ENCODE measurements at regions not wholly inside any gene's neighbourhood (a gene's known extent, or its start where the extent isn't known, plus 50 kb on each side); places are given as distances from the start of the nearest gene placed in this dataset.

DNA sequence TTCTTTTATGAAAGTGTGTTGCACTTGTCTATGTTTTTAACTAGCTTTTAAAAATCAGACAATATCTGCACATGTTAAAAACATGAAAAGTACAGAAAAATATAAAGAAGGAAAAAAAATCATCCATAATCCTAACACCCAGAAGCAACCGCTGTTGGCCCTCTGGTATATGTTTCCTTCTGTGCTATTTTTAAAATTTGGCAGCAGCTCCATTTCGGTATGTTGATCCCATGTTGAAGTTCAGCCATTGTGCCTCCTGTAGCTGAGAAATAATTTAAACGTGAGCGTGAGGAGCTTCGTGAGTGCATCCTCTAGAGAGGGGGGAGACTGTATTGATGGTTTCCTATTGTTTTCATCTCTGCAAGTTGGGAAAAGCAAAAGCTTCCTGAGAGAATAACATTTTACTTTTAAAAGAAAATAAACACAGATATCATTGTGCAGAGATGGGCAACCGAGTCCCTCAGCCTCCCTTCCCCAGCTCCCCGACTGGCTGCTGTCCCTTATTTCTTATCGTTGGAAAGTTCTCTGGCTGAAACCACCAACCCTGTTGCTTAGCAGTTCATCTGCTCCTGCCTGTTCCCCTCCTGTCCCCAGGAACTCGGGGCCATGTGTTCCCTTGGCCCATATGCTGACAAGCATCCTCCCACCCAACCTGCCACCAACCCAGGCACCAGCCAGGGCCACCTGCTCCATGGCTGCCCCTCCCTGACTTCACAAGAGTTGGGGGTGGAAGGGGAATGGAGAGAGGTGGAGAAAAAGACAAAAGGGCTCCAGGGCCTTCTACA lies 499.1 kb upstream of the PODXL start:
- Histone ChIP-seq H3K36me3 (ENCODE audit: control insufficient read depth in 3 of 3, insufficient read depth in 3 of 3, low read length in 3 of 3) (no peaks in the 10 kb centered on the region), H3K4me3 (ENCODE audit: low read length in 3 of 3) (no peak overlapping the region), H3K9ac (ENCODE audit: low read depth in 1 of 3, low read length in 3 of 3) (peak overlapping the region in 1 of 3 donors; percentile 18), H3K27me3 (ENCODE audit: control insufficient read depth in 3 of 3, insufficient read depth in 3 of 3, low read length in 3 of 3) (no peaks in the 10 kb centered on the region), H3K27ac (ENCODE audit: low read depth, low read length) (peak overlapping the region; percentile 54), H3K9me3 (ENCODE audit: control insufficient read depth in 3 of 3, low read length in 3 of 3) (no peaks in the 10 kb centered on the region), H3K4me1 (ENCODE audit: control insufficient read depth in 3 of 3, insufficient read depth in 3 of 3, low read length in 3 of 3) (peaks cover 25 to 36% (median 32%) of the 10 kb centered on the region in 3 donors)

DNA sequence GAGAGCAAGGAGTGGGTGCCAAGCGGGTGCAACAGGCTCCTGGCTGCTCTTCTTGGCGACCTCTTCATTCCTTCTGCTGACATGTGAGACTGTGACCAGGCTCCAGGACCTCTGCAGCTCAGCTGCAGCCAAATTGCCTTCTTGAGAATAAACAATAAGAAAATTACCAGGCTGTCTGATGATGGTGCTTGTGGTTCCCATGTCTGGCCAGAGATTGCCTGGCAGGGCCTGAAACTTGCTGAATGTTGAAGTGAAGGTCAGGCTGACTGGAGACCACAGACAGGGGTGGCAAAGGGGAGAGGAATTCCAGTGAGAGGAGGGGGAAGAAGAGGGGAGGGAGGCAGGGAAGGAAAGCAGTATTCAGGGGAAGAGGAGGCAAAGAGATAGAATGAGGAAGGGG lies 497.4 kb upstream of the PODXL start:
- H3K27me3 ChIP-seq (ENCODE audit: control insufficient read depth in 3 of 3, insufficient read depth in 3 of 3, low read length in 3 of 3) = no peaks in the 10 kb centered on the region
- no peak overlapping the region for H3K4me3 ChIP-seq (ENCODE audit: low read length in 3 of 3)
- no peak overlapping the region for H3K27ac ChIP-seq (ENCODE audit: low read depth, low read length)
- peaks cover 25 to 36% (median 32%) of the 10 kb centered on the region in 3 donors for H3K4me1 ChIP-seq (ENCODE audit: control insufficient read depth in 3 of 3, insufficient read depth in 3 of 3, low read length in 3 of 3)
- H3K9ac ChIP-seq (ENCODE audit: low read depth in 1 of 3, low read length in 3 of 3) = no peak overlapping the region
- no peaks in the 10 kb centered on the region for H3K36me3 ChIP-seq (ENCODE audit: control insufficient read depth in 3 of 3, insufficient read depth in 3 of 3, low read length in 3 of 3)
- no peaks in the 10 kb centered on the region for H3K9me3 ChIP-seq (ENCODE audit: control insufficient read depth in 3 of 3, low read length in 3 of 3)

DNA sequence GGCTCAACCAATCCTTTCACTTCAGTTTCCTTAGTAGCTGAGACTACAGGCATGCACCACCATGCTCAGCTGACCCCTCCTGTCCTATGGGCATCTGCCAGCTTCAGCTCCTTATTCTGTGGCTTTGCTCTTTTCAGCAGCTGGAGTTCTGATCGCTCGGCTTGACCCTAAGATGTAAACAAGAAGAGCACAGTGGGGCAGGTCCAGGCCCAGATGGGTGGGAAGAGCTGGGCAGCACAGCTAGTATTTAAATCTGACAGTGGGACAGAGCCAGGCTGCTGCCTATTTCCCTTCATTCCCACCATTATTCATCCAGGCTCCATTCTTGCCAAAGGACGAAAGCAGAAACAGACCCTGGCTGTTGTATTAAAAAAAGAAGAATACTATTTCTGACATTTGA lies 494.9 kb upstream of the PODXL start:
- H3K9ac ChIP-seq (ENCODE audit: low read depth in 1 of 3, low read length in 3 of 3) = no peak overlapping the region
- no peak overlapping the region for H3K4me3 ChIP-seq (ENCODE audit: low read length in 3 of 3)
- H3K9me3 ChIP-seq (ENCODE audit: control insufficient read depth in 3 of 3, low read length in 3 of 3) = no peaks in the 10 kb centered on the region
- H3K27me3 ChIP-seq (ENCODE audit: control insufficient read depth in 3 of 3, insufficient read depth in 3 of 3, low read length in 3 of 3) = no peaks in the 10 kb centered on the region
- no peaks in the 10 kb centered on the region for H3K36me3 ChIP-seq (ENCODE audit: control insufficient read depth in 3 of 3, insufficient read depth in 3 of 3, low read length in 3 of 3)
- no peak overlapping the region for H3K27ac ChIP-seq (ENCODE audit: low read depth, low read length)
- H3K4me1 ChIP-seq (ENCODE audit: control insufficient read depth in 3 of 3, insufficient read depth in 3 of 3, low read length in 3 of 3) = peaks cover 25 to 28% (median 27%) of the 10 kb centered on the region in 3 donors

DNA sequence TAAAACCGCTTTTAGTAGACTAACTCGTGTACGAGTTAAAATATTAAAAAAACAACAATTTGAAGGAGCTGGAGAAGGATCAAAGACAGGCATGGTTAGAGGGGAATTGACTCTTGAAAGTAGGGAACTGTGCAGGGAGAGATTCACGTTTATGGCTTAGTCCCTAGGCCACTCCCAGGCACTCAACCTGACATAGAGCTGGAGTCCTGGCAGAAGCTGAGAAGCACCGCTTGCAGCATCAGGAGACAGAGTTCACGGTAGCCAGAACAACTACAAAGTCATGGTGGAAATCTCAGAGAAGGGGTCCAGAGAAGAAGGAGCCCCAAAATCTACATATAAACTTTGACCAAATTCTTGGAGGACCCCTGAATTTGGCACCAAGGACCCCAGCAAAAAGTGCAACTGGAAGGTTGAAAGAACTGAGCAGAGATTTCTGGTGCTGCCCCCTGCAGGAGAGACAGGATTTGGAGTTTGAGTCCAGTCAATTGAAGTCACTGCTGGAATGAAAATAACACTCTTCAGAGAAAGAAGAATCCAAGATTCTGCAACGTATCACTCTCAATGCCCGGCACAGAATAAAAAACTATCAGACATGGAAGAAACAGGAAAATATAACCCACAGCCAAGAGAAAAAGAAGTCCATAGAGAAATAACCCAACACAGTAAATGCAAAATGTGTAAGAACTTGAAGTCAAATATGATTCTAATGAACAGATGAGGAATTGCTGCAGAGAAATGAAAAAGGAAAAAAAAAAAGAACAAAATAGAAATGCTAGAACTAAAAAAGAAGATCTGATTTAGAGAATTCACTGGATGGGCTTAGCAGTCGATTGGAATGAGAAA lies 493.3 kb upstream of the PODXL start:
- Histone ChIP-seq H3K27me3 (ENCODE audit: control insufficient read depth in 3 of 3, insufficient read depth in 3 of 3, low read length in 3 of 3) (no peaks in the 10 kb centered on the region), H3K9ac (ENCODE audit: low read depth in 1 of 3, low read length in 3 of 3) (no peak overlapping the region), H3K4me1 (ENCODE audit: control insufficient read depth in 3 of 3, insufficient read depth in 3 of 3, low read length in 3 of 3) (peaks cover 12 to 13% (median 13%) of the 10 kb centered on the region in 3 donors), H3K27ac (ENCODE audit: low read depth, low read length) (no peak overlapping the region), H3K4me3 (ENCODE audit: low read length in 3 of 3) (no peak overlapping the region), H3K36me3 (ENCODE audit: control insufficient read depth in 3 of 3, insufficient read depth in 3 of 3, low read length in 3 of 3) (no peaks in the 10 kb centered on the region), H3K9me3 (ENCODE audit: control insufficient read depth in 3 of 3, low read length in 3 of 3) (no peaks in the 10 kb centered on the region)

DNA sequence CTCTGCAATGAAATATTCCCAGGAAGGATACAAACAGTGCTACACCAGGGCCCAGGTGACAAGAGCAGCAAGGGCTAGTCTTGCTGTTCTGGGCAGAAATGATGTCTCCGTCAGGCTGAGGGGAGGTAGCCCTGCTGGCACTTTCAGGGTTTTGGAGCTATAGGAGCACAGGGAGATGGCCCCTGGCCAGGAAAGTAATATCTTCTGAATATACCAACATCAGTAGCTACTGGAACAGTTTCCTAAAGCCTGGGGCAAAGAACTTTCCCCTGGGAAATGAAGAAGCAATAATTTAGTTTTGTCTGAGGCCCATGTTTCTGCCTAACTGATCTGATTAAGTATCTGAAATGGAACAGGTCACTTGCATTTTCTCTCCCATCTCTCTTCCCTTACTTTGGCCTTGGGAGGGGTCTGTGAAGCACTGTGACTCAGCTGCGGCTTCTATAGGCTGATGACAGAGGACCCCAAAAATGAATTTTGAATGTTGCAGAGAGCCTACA lies 489.1 kb upstream of the PODXL start:
- Histone ChIP-seq H3K9me3 (ENCODE audit: control insufficient read depth in 3 of 3, low read length in 3 of 3) (no peaks in the 10 kb centered on the region), H3K4me1 (ENCODE audit: control insufficient read depth in 3 of 3, insufficient read depth in 3 of 3, low read length in 3 of 3) (no peaks in the 10 kb centered on the region), H3K9ac (ENCODE audit: low read depth in 1 of 3, low read length in 3 of 3) (no peak overlapping the region), H3K4me3 (ENCODE audit: low read length in 3 of 3) (no peak overlapping the region), H3K36me3 (ENCODE audit: control insufficient read depth in 3 of 3, insufficient read depth in 3 of 3, low read length in 3 of 3) (no peaks in the 10 kb centered on the region), H3K27ac (ENCODE audit: low read depth, low read length) (no peak overlapping the region), H3K27me3 (ENCODE audit: control insufficient read depth in 3 of 3, insufficient read depth in 3 of 3, low read length in 3 of 3) (no peaks in the 10 kb centered on the region)

DNA sequence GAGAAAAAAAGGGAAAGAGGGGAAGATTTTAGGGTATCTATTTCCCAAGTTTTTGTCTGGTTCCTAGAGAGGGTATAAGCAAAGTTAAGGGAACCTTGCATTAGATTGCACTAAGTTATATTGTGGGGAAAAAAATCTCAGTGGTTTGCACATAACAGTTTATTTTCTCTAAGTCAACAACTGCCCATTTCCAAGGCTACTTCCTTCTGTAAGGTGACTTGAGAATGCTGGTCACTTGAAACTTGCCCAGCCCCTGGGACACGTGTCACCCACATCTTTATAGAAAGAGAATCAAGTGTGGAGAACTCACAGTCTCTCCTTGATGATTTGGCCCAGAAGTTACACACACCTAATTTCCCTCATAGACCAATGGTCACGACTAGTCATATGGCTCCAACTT lies 488.6 kb upstream of the PODXL start:
- Histone ChIP-seq H3K27me3 (ENCODE audit: control insufficient read depth in 3 of 3, insufficient read depth in 3 of 3, low read length in 3 of 3) (no peaks in the 10 kb centered on the region), H3K27ac (ENCODE audit: low read depth, low read length) (no peak overlapping the region), H3K36me3 (ENCODE audit: control insufficient read depth in 3 of 3, insufficient read depth in 3 of 3, low read length in 3 of 3) (no peaks in the 10 kb centered on the region), H3K9me3 (ENCODE audit: control insufficient read depth in 3 of 3, low read length in 3 of 3) (no peaks in the 10 kb centered on the region), H3K4me3 (ENCODE audit: low read length in 3 of 3) (no peak overlapping the region), H3K9ac (ENCODE audit: low read depth in 1 of 3, low read length in 3 of 3) (no peak overlapping the region), H3K4me1 (ENCODE audit: control insufficient read depth in 3 of 3, insufficient read depth in 3 of 3, low read length in 3 of 3) (no peaks in the 10 kb centered on the region)

DNA sequence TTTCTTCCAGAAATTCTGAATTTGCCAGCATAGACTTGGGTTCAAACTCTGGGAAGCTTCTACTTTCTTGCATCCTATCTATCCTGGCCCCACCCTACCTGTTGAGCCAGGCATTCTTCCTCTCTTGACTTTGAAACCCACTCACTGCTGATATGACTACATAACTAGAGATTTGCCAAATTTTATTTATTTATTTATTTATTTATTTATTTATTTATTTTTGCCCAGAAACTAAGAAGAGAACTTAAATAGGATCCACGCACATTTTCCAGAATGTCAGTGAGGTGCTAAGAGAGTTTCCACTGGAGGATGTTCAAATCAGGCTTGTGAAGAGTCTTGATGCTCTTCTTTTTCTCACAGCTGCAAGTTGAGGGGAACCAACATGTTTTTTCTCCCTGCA lies 487.8 kb upstream of the PODXL start:
- no peaks in the 10 kb centered on the region for H3K9me3 ChIP-seq (ENCODE audit: control insufficient read depth in 3 of 3, low read length in 3 of 3)
- no peak overlapping the region for H3K9ac ChIP-seq (ENCODE audit: low read depth in 1 of 3, low read length in 3 of 3)
- no peaks in the 10 kb centered on the region for H3K36me3 ChIP-seq (ENCODE audit: control insufficient read depth in 3 of 3, insufficient read depth in 3 of 3, low read length in 3 of 3)
- no peak overlapping the region for H3K27ac ChIP-seq (ENCODE audit: low read depth, low read length)
- H3K4me3 ChIP-seq (ENCODE audit: low read length in 3 of 3) = no peak overlapping the region
- H3K27me3 ChIP-seq (ENCODE audit: control insufficient read depth in 3 of 3, insufficient read depth in 3 of 3, low read length in 3 of 3) = no peaks in the 10 kb centered on the region
- no peaks in the 10 kb centered on the region for H3K4me1 ChIP-seq (ENCODE audit: control insufficient read depth in 3 of 3, insufficient read depth in 3 of 3, low read length in 3 of 3)

DNA sequence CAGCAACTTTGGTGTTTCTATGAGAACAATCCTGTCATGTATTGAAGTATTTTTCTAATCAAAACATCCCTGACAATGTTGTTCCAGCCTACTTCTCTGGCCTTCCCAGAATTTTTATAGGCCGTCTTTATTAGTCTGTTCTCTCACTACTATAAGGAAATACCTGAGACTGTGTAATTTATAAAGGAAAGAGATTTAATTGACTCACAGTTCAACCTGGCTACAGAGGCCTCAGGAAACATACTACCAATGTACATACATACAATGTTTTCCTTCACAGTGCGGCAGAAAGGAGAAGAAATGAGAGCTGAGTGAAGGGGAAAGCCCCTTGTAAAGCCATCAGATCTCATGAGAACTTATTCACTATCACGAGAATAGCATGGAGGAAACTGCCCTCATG lies 484.7 kb upstream of the PODXL start:
- no peaks in the 10 kb centered on the region for H3K9me3 ChIP-seq (ENCODE audit: control insufficient read depth in 3 of 3, low read length in 3 of 3)
- no peak overlapping the region for H3K4me3 ChIP-seq (ENCODE audit: low read length in 3 of 3)
- H3K27ac ChIP-seq (ENCODE audit: low read depth, low read length) = no peak overlapping the region
- H3K4me1 ChIP-seq (ENCODE audit: control insufficient read depth in 3 of 3, insufficient read depth in 3 of 3, low read length in 3 of 3) = peaks cover 0 to 7% (median 5%) of the 10 kb centered on the region in 3 donors
- H3K36me3 ChIP-seq (ENCODE audit: control insufficient read depth in 3 of 3, insufficient read depth in 3 of 3, low read length in 3 of 3) = no peaks in the 10 kb centered on the region
- H3K27me3 ChIP-seq (ENCODE audit: control insufficient read depth in 3 of 3, insufficient read depth in 3 of 3, low read length in 3 of 3) = no peaks in the 10 kb centered on the region
- H3K9ac ChIP-seq (ENCODE audit: low read depth in 1 of 3, low read length in 3 of 3) = no peak overlapping the region

DNA sequence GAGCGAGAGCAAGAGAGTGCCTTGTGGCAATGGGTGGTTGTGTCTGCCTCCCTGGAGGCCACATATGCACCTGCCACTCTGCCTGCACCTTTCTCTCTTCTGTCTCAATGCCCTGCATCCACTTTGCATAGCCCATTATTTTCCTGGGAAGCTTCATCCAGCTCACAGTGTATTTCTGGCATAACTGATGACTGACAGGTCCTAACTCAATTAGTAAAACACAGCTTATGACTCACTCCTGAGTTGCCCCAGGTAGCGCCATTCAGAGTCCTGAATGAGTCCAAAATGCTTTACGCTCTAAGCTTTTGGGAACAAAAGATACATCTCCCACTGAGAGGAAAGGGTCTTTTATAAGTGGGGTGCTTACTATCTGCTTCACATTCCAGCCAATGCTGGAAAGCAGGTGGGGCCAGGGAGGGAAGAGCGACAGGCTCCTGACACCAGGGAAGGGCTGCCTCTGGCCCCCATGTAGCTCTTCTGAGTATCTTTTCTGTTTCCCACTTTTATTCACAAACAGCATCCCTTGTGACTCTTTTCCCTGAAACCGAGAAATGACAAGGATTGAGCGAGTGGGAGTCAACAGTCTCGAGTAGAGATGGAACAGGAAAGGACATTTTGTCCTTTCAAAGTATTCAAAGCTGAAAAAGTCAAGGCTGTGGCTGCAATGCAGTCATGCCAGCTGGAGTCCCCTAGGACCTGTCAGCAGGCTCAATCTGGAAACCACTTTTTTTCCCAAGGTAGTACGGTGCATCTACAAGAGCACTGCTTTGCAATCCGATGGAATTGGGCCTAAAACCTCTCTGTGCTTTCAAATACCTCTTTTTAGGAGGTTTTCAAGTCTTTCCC lies 479.3 kb upstream of the PODXL start:
- Histone ChIP-seq H3K27ac (ENCODE audit: low read depth, low read length) (no peak overlapping the region), H3K9me3 (ENCODE audit: control insufficient read depth in 3 of 3, low read length in 3 of 3) (no peaks in the 10 kb centered on the region), H3K36me3 (ENCODE audit: control insufficient read depth in 3 of 3, insufficient read depth in 3 of 3, low read length in 3 of 3) (no peaks in the 10 kb centered on the region), H3K9ac (ENCODE audit: low read depth in 1 of 3, low read length in 3 of 3) (no peak overlapping the region), H3K4me1 (ENCODE audit: control insufficient read depth in 3 of 3, insufficient read depth in 3 of 3, low read length in 3 of 3) (peaks cover 0 to 7% (median 5%) of the 10 kb centered on the region in 3 donors), H3K4me3 (ENCODE audit: low read length in 3 of 3) (no peak overlapping the region), H3K27me3 (ENCODE audit: control insufficient read depth in 3 of 3, insufficient read depth in 3 of 3, low read length in 3 of 3) (no peaks in the 10 kb centered on the region)

Data from skeletal muscle tissue (tissue), 3 donors.